ENCODE measurements at regions not wholly inside any gene's neighbourhood (a gene's known extent, or its start where the extent isn't known, plus 50 kb on each side); places are given as distances from the start of the nearest gene placed in this dataset.

DNA sequence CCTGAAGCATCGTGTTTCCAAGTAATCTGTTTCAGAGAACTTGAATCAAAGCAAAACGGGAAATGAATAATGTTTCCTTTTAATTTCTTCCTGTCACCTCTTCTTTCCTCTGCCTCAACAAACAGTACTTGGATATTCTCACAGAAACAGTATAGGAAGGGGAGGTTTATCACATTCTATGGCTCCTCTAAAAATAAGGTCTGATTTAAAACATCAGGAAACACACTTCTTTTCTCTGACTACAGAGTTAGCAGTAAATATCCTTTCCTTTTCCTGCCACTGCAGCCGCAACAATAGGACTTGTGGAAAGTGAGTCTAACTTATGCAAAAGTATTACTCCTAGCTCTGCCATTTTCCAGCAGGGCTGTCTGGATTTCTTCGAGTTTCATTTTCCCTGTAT is 62.3 kb downstream of the CH25H start:
- CTCF ChIA-PET, result interaction anchor here (1.0 to 1.6 kb wide), 5 partner anchors 11 to 212 kb away, joined by 3 to 8 read pairs (median 4); partner anchors contain the start of gene CH25H
- TF ChIP-seq, protein P1, sequence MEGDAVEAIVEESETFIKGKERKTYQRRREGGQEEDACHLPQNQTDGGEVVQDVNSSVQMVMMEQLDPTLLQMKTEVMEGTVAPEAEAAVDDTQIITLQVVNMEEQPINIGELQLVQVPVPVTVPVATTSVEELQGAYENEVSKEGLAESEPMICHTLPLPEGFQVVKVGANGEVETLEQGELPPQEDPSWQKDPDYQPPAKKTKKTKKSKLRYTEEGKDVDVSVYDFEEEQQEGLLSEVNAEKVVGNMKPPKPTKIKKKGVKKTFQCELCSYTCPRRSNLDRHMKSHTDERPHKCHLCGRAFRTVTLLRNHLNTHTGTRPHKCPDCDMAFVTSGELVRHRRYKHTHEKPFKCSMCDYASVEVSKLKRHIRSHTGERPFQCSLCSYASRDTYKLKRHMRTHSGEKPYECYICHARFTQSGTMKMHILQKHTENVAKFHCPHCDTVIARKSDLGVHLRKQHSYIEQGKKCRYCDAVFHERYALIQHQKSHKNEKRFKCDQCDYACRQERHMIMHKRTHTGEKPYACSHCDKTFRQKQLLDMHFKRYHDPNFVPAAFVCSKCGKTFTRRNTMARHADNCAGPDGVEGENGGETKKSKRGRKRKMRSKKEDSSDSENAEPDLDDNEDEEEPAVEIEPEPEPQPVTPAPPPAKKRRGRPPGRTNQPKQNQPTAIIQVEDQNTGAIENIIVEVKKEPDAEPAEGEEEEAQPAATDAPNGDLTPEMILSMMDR (IDR thresholded peaks at IDR 0.05), result no peak
- H3K27me3 Mint-ChIP-seq, result no peaks in the 10 kb centered on the region
- no peaks in the 10 kb centered on the region for H3K36me3 Mint-ChIP-seq (ENCODE audit: low read depth)
- no peaks in the 10 kb centered on the region for H3K9me3 Mint-ChIP-seq
- POLR2A ChIA-PET, result no interaction called here
- peaks cover 10% of the 10 kb centered on the region for H3K4me1 Mint-ChIP-seq (ENCODE audit: low read depth)
- ATAC-seq (no peak), DNase-seq (no peak)
- no peak overlapping the region for H3K27ac Mint-ChIP-seq
- intact Hi-C loops (cut with micrococcal nuclease), result no loop called here
- H3K4me3 Mint-ChIP-seq, result no peak overlapping the region

DNA sequence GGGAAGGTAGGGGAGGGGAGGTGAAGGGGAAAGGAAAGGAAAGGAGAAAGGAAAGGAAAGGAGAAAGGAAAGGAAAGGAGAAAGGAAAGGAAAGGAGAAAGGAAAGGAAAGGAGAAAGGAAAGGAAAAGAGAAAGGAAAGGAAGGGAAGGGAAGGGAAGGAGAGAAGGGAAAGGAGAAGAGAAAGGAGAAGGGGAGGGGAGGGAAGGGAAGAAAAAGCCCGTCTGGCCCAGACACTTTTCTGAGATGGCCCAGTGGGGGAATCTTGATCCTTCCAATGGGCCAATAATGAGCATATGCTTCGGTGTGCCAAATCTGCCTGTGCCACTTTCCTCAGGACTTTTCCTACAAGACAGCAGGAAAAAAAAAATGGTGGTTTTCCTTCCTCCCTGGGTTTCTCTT is 64.5 kb downstream of the CH25H start:
- no peak overlapping the region for H3K4me3 Mint-ChIP-seq
- CTCF ChIA-PET, result no interaction called here
- intact Hi-C loops (cut with micrococcal nuclease), result no loop called here
- no peaks in the 10 kb centered on the region for H3K9me3 Mint-ChIP-seq
- peaks cover 16% of the 10 kb centered on the region for H3K4me1 Mint-ChIP-seq (ENCODE audit: low read depth)
- H3K27me3 Mint-ChIP-seq, result no peaks in the 10 kb centered on the region
- no peak for DNase-seq
- TF ChIP-seq, protein P1 (IDR thresholded peaks at IDR 0.05), result no peak
- no peak overlapping the region for H3K27ac Mint-ChIP-seq
- ATAC-seq, result no peak
- no peaks in the 10 kb centered on the region for H3K36me3 Mint-ChIP-seq (ENCODE audit: low read depth)
- POLR2A ChIA-PET, result no interaction called here

DNA sequence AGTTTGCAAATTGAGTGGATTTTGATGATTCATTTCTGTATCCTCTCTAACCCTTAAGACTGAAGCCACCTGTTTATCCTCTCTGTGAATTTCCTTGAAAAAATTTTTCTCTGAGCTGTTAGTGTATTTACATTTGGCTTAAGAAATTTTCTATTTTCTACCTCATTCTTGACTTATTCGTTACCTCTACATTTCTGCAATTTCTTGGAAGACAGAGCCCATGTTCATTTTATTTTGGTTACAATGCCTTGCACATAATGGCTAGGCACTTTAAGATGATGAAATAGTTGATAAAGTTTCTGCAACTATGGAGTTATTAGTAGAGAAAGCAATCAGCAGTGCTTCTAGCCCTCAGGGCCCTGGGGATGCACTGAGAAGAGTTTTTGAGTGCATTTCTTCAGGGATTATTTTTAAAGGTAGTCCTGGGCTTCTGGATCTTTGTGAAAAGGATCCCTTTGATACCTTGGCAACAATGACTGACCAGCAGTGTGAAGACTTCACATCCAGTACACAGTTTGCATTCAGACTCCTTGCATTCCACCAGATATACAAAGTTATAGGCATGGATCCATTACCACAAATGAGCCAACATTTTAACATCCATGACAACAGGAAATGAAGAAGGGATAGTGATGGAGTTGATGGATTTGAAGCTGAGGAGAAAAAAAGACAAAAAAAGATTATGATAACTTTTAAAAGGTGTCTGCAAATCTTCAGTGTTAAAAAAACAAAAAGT is 68.2 kb downstream of the CH25H start:
- Mint-ChIP-seq H3K4me3 (no peak overlapping the region), H3K27me3 (no peaks in the 10 kb centered on the region), H3K4me1 (ENCODE audit: low read depth) (peaks cover 8% of the 10 kb centered on the region), H3K9me3 (no peaks in the 10 kb centered on the region), H3K27ac (no peak overlapping the region), H3K36me3 (ENCODE audit: low read depth) (no peaks in the 10 kb centered on the region)
- TF ChIP-seq, protein P1 (IDR thresholded peaks at IDR 0.05), result no peak
- DNase-seq (no peak), ATAC-seq (no peak)
- intact Hi-C loops (cut with micrococcal nuclease), result no loop called here
- POLR2A ChIA-PET, result interaction anchor here (0.8 kb wide), 1 partner anchor 43 kb away, joined by 3 read pairs; no protein-coding TSS in a partner anchor
- CTCF ChIA-PET, result interaction anchor here (1.2 kb wide), 1 partner anchor 79 kb away, joined by 3 read pairs; no protein-coding TSS in a partner anchor

DNA sequence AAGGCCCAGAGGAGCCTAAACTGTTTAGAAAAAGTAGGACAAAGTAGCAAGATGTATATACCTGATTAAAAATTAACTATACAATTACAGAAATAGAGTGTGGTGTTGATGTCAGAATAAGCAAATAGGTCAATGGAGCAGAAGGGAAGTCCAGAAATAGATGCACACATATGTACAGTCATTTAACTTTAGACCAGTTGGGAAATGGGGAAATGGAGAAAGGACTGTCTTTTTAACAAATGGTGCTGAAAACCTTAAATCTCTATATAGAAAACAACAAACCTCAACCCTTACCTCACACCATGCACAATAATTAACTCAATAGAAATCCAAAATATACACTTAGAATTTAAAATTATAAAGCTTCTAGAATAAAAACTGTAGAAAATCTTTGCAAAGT is 72.2 kb downstream of the CH25H start:
- H3K9me3 Mint-ChIP-seq, result no peaks in the 10 kb centered on the region
- ChIA-PET POLR2A (no interaction called here), CTCF (no interaction called here)
- peaks cover 5% of the 10 kb centered on the region for H3K4me1 Mint-ChIP-seq (ENCODE audit: low read depth)
- H3K4me3 Mint-ChIP-seq, result no peak overlapping the region
- DNase-seq (no peak), ATAC-seq (no peak)
- intact Hi-C loops (cut with micrococcal nuclease), result no loop called here
- TF ChIP-seq, protein P1 (IDR thresholded peaks at IDR 0.05), result no peak
- H3K36me3 Mint-ChIP-seq (ENCODE audit: low read depth), result no peaks in the 10 kb centered on the region
- peaks cover 3% of the 10 kb centered on the region for H3K27me3 Mint-ChIP-seq
- no peak overlapping the region for H3K27ac Mint-ChIP-seq

DNA sequence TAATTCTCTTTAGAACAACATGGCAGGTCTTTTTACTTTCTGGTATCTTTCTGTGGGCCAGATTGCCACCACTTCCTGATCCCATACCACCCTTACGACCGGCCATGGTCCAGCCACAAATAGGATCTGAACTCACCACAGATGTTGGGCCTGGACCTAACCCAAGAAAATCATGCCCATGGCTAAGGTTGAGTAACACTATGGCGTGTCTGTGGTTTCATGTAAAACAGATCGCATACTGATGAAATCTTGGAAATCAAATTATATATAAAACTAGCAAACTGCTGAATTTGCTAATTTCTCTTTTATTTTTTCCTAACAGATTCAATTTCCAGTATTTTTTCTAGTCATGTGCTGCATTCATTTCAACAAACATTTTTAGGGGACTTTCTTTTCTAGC is 77.2 kb downstream of the CH25H start:
- ChIA-PET POLR2A (no interaction called here), CTCF (no interaction called here)
- H3K27ac Mint-ChIP-seq, result no peak overlapping the region

More for the DNA sequence above, 77.2 kb downstream of the CH25H start:
- Mint-ChIP-seq H3K4me3 (no peak overlapping the region), H3K9me3 (no peaks in the 10 kb centered on the region), H3K27me3 (peaks cover 8% of the 10 kb centered on the region), H3K4me1 (ENCODE audit: low read depth) (no peaks in the 10 kb centered on the region), H3K36me3 (ENCODE audit: low read depth) (no peaks in the 10 kb centered on the region)
- TF ChIP-seq, protein P1 (IDR thresholded peaks at IDR 0.05), result no peak
- DNase-seq (no peak), ATAC-seq (no peak)
- intact Hi-C loops (cut with micrococcal nuclease), result no loop called here
